ENCODE measurements at regions not wholly inside any gene's neighbourhood (a gene's known extent, or its start where the extent isn't known, plus 50 kb on each side); places are given as distances from the start of the nearest gene placed in this dataset.

DNA sequence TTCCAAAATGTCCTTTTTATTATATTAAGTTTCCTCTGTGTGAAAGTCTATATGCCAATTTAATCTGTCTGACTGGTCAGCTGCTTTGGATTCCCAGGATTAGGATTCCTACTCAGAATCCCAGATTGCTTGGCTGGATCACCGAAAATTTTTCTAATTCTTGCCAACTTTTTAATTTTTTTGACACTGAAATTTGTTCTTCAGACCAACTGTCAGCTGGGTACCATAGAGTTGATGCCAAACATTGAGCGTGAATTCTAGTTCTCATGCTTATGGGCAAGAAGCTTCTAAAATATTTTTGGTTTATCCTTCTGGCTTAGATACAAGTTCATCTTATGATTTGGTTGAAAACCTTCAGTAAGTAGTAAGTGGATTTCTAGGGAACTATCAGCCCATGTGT is 1611.4 kb upstream of the FLRT2 start:
- TF ChIP-seq, protein P1, sequence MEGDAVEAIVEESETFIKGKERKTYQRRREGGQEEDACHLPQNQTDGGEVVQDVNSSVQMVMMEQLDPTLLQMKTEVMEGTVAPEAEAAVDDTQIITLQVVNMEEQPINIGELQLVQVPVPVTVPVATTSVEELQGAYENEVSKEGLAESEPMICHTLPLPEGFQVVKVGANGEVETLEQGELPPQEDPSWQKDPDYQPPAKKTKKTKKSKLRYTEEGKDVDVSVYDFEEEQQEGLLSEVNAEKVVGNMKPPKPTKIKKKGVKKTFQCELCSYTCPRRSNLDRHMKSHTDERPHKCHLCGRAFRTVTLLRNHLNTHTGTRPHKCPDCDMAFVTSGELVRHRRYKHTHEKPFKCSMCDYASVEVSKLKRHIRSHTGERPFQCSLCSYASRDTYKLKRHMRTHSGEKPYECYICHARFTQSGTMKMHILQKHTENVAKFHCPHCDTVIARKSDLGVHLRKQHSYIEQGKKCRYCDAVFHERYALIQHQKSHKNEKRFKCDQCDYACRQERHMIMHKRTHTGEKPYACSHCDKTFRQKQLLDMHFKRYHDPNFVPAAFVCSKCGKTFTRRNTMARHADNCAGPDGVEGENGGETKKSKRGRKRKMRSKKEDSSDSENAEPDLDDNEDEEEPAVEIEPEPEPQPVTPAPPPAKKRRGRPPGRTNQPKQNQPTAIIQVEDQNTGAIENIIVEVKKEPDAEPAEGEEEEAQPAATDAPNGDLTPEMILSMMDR (IDR thresholded peaks at IDR 0.05): no peak
- no peak for TF ChIP-seq POLR2A (IDR thresholded peaks at IDR 0.05)

All from transverse colon (tissue), 3 donors.